NOMO-1 treated with DMSO at 0.1 percent for 48 hours (cell line): ENCODE measurements at regions not wholly inside any gene's neighbourhood (a gene's known extent, or its start where the extent isn't known, plus 50 kb on each side); places are given as distances from the start of the nearest gene placed in this dataset.
"Not testable (repeated sequence)": the region's sequence is repeated elsewhere in the genome, so short reads cannot be mapped to it uniquely, and the experiment has no call there.

ENCODE experiments used
- DNase-seq: peaks from one replicate; lab custom pipeline; 2025; ENCODE audit not compliant: unreplicated experiment; lab: John Stamatoyannopoulos, UW

- DNase-seq = no peak
Measured at GRCh38 chrX:143455046-143455445, 62.2 kb downstream of the SPANXN3 start.

GRCh38 chrX:143437439-143437838, 79.8 kb downstream of the SPANXN3 start:
- no peak for DNase-seq

- no peak for DNase-seq
Measured at GRCh38 chrX:143435916-143436315, 81.4 kb downstream of the SPANXN3 start.

- DNase-seq = no peak
Measured at GRCh38 chrX:143429811-143430210, 87.5 kb downstream of the SPANXN3 start.

GRCh38 chrX:143429131-143429530, 88.1 kb downstream of the SPANXN3 start:
- no peak for DNase-seq

- no peak for DNase-seq
Measured at GRCh38 chrX:143401160-143401559, 116.1 kb downstream of the SPANXN3 start.

GRCh38 chrX:143378851-143379250, 138.4 kb downstream of the SPANXN3 start:
- DNase-seq = peak; percentile 21

- no peak for DNase-seq
Measured at GRCh38 chrX:143363419-143363818, 153.9 kb downstream of the SPANXN3 start.

- no peak for DNase-seq
Measured at GRCh38 chrX:143340190-143340589, 177.1 kb downstream of the SPANXN3 start.

GRCh38 chrX:143336261-143336660, 181.0 kb downstream of the SPANXN3 start:
- DNase-seq = no peak

- DNase-seq = no peak
Measured at GRCh38 chrX:143319526-143319925, 197.7 kb downstream of the SPANXN3 start.

GRCh38 chrX:143318857-143319256, 198.4 kb downstream of the SPANXN3 start:
- not testable (repeated sequence) for DNase-seq

GRCh38 chrX:143306991-143307937, 210.0 kb downstream of the SPANXN3 start:
- DNase-seq = no peak

GRCh38 chrX:143304518-143304917, 212.8 kb downstream of the SPANXN3 start:
- DNase-seq = no peak

- DNase-seq = no peak
Measured at GRCh38 chrX:143304025-143304424, 213.2 kb downstream of the SPANXN3 start.

GRCh38 chrX:143298663-143299241, 218.5 kb downstream of the SPANXN3 start:
- no peak for DNase-seq

GRCh38 chrX:143296521-143296920, 220.8 kb downstream of the SPANXN3 start:
- no peak for DNase-seq

GRCh38 chrX:143287236-143287635, 230.0 kb downstream of the SPANXN3 start:
- no peak for DNase-seq

GRCh38 chrX:143270317-143270716, 244.6 kb downstream of the SPANXN4 start:
- DNase-seq = no peak

GRCh38 chrX:143244593-143244992, 218.9 kb downstream of the SPANXN4 start:
- DNase-seq = not testable (repeated sequence)

- DNase-seq = no peak
Measured at GRCh38 chrX:143240658-143241057, 214.9 kb downstream of the SPANXN4 start.

GRCh38 chrX:143231492-143231891, 205.8 kb downstream of the SPANXN4 start:
- DNase-seq = no peak
